Endothelial cell of umbilical vein (primary cell): ENCODE measurements at regions not wholly inside any gene's neighbourhood (a gene's known extent, or its start where the extent isn't known, plus 50 kb on each side); places are given as distances from the start of the nearest gene placed in this dataset.

Experiments
- BruUV-seq: library from RNA; stranded (reverse); fragments of 400-500 nt; replicated peaks from 2 replicates; lab custom pipeline; 2021; lab: Mats Ljungman, UMichigan
- CTCF ChIA-PET: fragments of 300-600, 350-600 bp; sonication (Branson Sonifier 250); formaldehyde crosslinking; loops from one replicate; lab custom pipeline; 2021; ENCODE audit warnings: antibody characterized with exemption, inconsistent platforms; lab: Charles Lee
- POLR2A ChIA-PET: fragments of 300-600, 350-600 bp; sonication (Branson Sonifier 250); formaldehyde crosslinking; loops from one replicate; lab custom pipeline; 2021; ENCODE audit warnings: antibody characterized with exemption, inconsistent platforms; lab: Charles Lee
- DNase-seq: peaks from one replicate; pipeline ENCODE4 v3.0.0-alpha.2; 2011; ENCODE audit warnings: low read depth, low spot score
- FAIRE-seq: peaks from 2 replicates; lab custom pipeline; 2011; peaks lifted over from hg19 to GRCh38; lab: Jason Lieb, UNC
- H2AFZ ChIP-seq: 2 replicates; pipeline ENCODE4 v1.6.0; 2012; ENCODE audit warnings: low read depth, low read length, control low read depth, inconsistent platforms
- H3K27ac ChIP-seq: 2 replicates; pipeline ENCODE4 v1.5.1; 2011; ENCODE audit warnings: low read depth, mild to moderate bottlenecking, control low read depth, low read length, moderate library complexity; ENCODE audit not compliant: insufficient read depth
- H3K27me3 ChIP-seq, 2 experiments: 2 replicates each; pipeline versions ENCODE4 v1.6.0 to v1.6.1; 2011; ENCODE audit warnings: low read length in 2 of 2, mixed read lengths in 1 of 2; ENCODE audit not compliant: control insufficient read depth in 2 of 2, insufficient read depth in 2 of 2
- H3K36me3 ChIP-seq, 2 experiments: 2 replicates in 1 of 2; 3 replicates in 1 of 2; pipeline ENCODE4 v1.5.1; 2011; ENCODE audit warnings: low read length in 2 of 2, mild to moderate bottlenecking in 1 of 2, moderate library complexity in 1 of 2; ENCODE audit not compliant: control insufficient read depth in 2 of 2, insufficient read depth in 2 of 2; ENCODE audit errors: extremely low read depth in 1 of 2
- H3K4me1 ChIP-seq: 3 replicates; pipeline ENCODE4 v1.5.1; 2011; ENCODE audit warnings: mild to moderate bottlenecking, low read length; ENCODE audit not compliant: control insufficient read depth, insufficient read depth; ENCODE audit errors: extremely low read depth
- H3K4me2 ChIP-seq: 2 replicates; pipeline ENCODE4 v1.6.1; 2011; ENCODE audit warnings: low read length, control low read depth, mixed read lengths; ENCODE audit not compliant: insufficient read depth
- H3K4me3 ChIP-seq, 3 experiments: fragments of 200-600 bp in 1 of 3; sonication (generic), shearing (Covaris generic) in 1 of 3; replicated peaks in 1 of 3; 2 replicates each; pipeline ENCODE4 v1.5.1; 2011 to 2016; ENCODE audit warnings: control low read depth in 3 of 3, low read length in 3 of 3, mild to moderate bottlenecking in 2 of 3, inconsistent platforms in 1 of 3, low read depth in 1 of 3, moderate library complexity in 1 of 3; ENCODE audit not compliant: insufficient read depth in 1 of 3
- H3K79me2 ChIP-seq: 2 replicates; pipeline ENCODE4 v1.6.0; 2012; ENCODE audit warnings: low read length, inconsistent platforms; ENCODE audit not compliant: control insufficient read depth, insufficient read depth
- H3K9ac ChIP-seq: replicated peaks from 2 replicates; pipeline ENCODE3; 2011; ENCODE audit warnings: low read length, control low read depth; ENCODE audit not compliant: insufficient read depth; ENCODE audit errors: extremely low read depth
- H3K9me1 ChIP-seq: replicated peaks from 3 replicates; pipeline ENCODE4 v1.6.0; 2011; ENCODE audit warnings: mild to moderate bottlenecking, low read length; ENCODE audit not compliant: control insufficient read depth, insufficient read depth; ENCODE audit errors: extremely low read depth
- H3K9me3 ChIP-seq: replicated peaks from 2 replicates; pipeline ENCODE4 v1.5.1; 2012; ENCODE audit warnings: low read length, inconsistent platforms; ENCODE audit not compliant: control insufficient read depth, insufficient read depth
- H4K20me1 ChIP-seq: replicated peaks from 2 replicates; pipeline ENCODE3; 2011; ENCODE audit warnings: mild to moderate bottlenecking, low read length; ENCODE audit not compliant: control insufficient read depth, insufficient read depth; ENCODE audit errors: extremely low read depth
- EZH2 ChIP-seq: IDR thresholded peaks from 2 replicates; pipeline ENCODE4 v1.6.1; 2012; ENCODE audit warnings: borderline replicate concordance, low read depth, mild to moderate bottlenecking, moderate library complexity, low read length, inconsistent platforms; ENCODE audit not compliant: severe bottlenecking
- FOS ChIP-seq: IDR thresholded peaks from 2 replicates; pipeline ENCODE4 v1.6.1; 2011; ENCODE audit warnings: mild to moderate bottlenecking, low read length, moderate library complexity, borderline replicate concordance; ENCODE audit not compliant: insufficient read depth
- GATA2 ChIP-seq: IDR thresholded peaks from 2 replicates; pipeline ENCODE4 v1.7.0; 2011; ENCODE audit warnings: low read depth, mild to moderate bottlenecking, moderate library complexity, mixed read lengths, low read length; ENCODE audit not compliant: insufficient read length, insufficient read depth
- JUN ChIP-seq: IDR thresholded peaks from 2 replicates; pipeline ENCODE4 v1.6.1; 2011; ENCODE audit warnings: borderline replicate concordance, low read depth; ENCODE audit not compliant: insufficient read length, insufficient read depth
- MYC ChIP-seq: IDR thresholded peaks from one replicate; pipeline ENCODE4 v1.6.1; 2011; ENCODE audit warnings: mild to moderate bottlenecking, low read depth, low read length
- POLR2A ChIP-seq: IDR thresholded peaks from 2 replicates; pipeline ENCODE4 v1.6.1; 2012; ENCODE audit warnings: low read depth, mild to moderate bottlenecking, control low read depth, low read length
- POLR2AphosphoS5 ChIP-seq: IDR thresholded peaks from 2 replicates; pipeline ENCODE4 v1.6.1; 2012; ENCODE audit warnings: low read depth, mild to moderate bottlenecking, control low read depth, low read length, moderate library complexity; ENCODE audit not compliant: insufficient read depth
- dilution Hi-C: fragments of 300-500 bp; cut with MboI; formaldehyde crosslinking; loops from one replicate; pipeline ENCODE4 v1.15.0; 2019; ENCODE audit warnings: low sequenced_read_pairs; ENCODE audit not compliant: extremely low pct_ligation_motif_present
- intact Hi-C: fragments of 100-400 bp; cut with micrococcal nuclease; formaldehyde crosslinking; loops from one replicate; pipeline ENCODE4 v1.10.0; 2022
- TF ChIP-seq, protein P1 (sequence below): IDR thresholded peaks from 2 replicates; pipeline ENCODE4 v1.6.1; 2011; ENCODE audit not compliant: insufficient read depth, insufficient read length
- TF ChIP-seq, protein P2 (sequence below), 2 donors: IDR thresholded peaks; 1 replicate in 1 of 2; 2 replicates in 1 of 2; pipeline ENCODE4 v1.5.1; 2011; ENCODE audit warnings: low read length in 2 of 2, mild to moderate bottlenecking in 2 of 2, moderate library complexity in 2 of 2, control low read depth in 1 of 2, inconsistent platforms in 1 of 2, low read depth in 1 of 2; ENCODE audit not compliant: insufficient read depth in 1 of 2; ENCODE audit errors: extremely low read depth in 1 of 2

DNA sequence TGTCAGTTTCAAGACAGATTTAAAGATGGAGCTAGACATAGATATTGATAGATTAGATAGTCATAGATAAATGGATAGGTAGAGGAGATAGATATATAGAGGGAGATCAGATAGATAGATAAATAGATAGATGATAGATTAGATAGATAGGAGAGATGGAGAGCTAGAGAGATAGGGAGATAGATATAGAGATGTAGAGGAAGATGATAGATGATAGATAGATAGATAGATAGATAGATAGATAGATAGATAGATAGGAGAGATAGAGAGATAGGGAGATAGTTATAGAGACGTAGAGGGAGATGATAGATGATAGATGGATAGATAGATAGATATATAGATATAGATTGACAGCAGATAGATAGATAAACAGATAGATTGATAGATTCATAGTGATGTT lies 1038.8 kb upstream of the AUTS2 start:
- H3K9ac ChIP-seq, result no peak overlapping the region
- no peak for TF ChIP-seq GATA2
- no peak for TF ChIP-seq FOS
- TF ChIP-seq, protein P1, sequence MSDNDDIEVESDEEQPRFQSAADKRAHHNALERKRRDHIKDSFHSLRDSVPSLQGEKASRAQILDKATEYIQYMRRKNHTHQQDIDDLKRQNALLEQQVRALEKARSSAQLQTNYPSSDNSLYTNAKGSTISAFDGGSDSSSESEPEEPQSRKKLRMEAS, result no peak
- no peak for TF ChIP-seq MYC
- TF ChIP-seq, protein P2, sequence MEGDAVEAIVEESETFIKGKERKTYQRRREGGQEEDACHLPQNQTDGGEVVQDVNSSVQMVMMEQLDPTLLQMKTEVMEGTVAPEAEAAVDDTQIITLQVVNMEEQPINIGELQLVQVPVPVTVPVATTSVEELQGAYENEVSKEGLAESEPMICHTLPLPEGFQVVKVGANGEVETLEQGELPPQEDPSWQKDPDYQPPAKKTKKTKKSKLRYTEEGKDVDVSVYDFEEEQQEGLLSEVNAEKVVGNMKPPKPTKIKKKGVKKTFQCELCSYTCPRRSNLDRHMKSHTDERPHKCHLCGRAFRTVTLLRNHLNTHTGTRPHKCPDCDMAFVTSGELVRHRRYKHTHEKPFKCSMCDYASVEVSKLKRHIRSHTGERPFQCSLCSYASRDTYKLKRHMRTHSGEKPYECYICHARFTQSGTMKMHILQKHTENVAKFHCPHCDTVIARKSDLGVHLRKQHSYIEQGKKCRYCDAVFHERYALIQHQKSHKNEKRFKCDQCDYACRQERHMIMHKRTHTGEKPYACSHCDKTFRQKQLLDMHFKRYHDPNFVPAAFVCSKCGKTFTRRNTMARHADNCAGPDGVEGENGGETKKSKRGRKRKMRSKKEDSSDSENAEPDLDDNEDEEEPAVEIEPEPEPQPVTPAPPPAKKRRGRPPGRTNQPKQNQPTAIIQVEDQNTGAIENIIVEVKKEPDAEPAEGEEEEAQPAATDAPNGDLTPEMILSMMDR (IDR thresholded peaks at IDR 0.05; ENCODE audit: extremely low read depth in 1 of 2, insufficient read depth in 1 of 2, low read depth in 1 of 2, low read length in 2 of 2), result no peak
- no peak for TF ChIP-seq POLR2A
- no peak for TF ChIP-seq JUN
- TF ChIP-seq EZH2, result no peak
- TF ChIP-seq POLR2AphosphoS5, result no peak
- CTCF ChIA-PET, result no interaction called here
- no peaks in the 10 kb centered on the region for H4K20me1 ChIP-seq
- no peak overlapping the region for H2AFZ ChIP-seq
- no peak overlapping the region for H3K4me2 ChIP-seq
- intact Hi-C loops (no loop called here), dilution Hi-C loops (no loop called here)
- no peaks in the 10 kb centered on the region for H3K79me2 ChIP-seq
- DNase-seq (no peak), FAIRE-seq (no peak)
- no peaks in the 10 kb centered on the region for H3K36me3 ChIP-seq
- no peaks in the 10 kb centered on the region for H3K9me1 ChIP-seq
- H3K27me3 ChIP-seq, result no peaks in the 10 kb centered on the region
- POLR2A ChIA-PET, result no interaction called here
- no peaks in the 10 kb centered on the region for H3K4me1 ChIP-seq
- no TSS peak for BruUV-seq
- no peak overlapping the region for H3K27ac ChIP-seq
- H3K9me3 ChIP-seq, result peaks cover 2% of the 10 kb centered on the region
- H3K4me3 ChIP-seq, result no peak overlapping the region
